Esophagus muscularis mucosa (tissue), 3 donors: ENCODE measurements at regions not wholly inside any gene's neighbourhood (a gene's known extent, or its start where the extent isn't known, plus 50 kb on each side); places are given as distances from the start of the nearest gene placed in this dataset.

Experiments used
- POLR2A ChIP-seq: fragments of 450-650 bp; IDR thresholded peaks from one replicate; pipeline ENCODE4 v1.6.1; 2017; ENCODE audit warnings: antibody characterized with exemption, moderate library complexity, mild to moderate bottlenecking, low read depth
- POLR2AphosphoS5 ChIP-seq, 2 donors: sonication (generic); formaldehyde crosslinking; IDR thresholded peaks; one replicate each; pipeline ENCODE4 v1.6.1; 2017; ENCODE audit warnings: antibody characterized with exemption in 2 of 2
- TF ChIP-seq, protein P1 (sequence below), 3 experiments: fragments of 200-600 bp in 2 of 3; fragments of 450-650 bp in 1 of 3; sonication (generic) in 2 of 3; IDR thresholded peaks; one replicate each; pipeline ENCODE4 v1.5.1; 2017 to 2019; ENCODE audit warnings: antibody characterized with exemption in 3 of 3, mild to moderate bottlenecking in 2 of 3, moderate library complexity in 1 of 3

DNA sequence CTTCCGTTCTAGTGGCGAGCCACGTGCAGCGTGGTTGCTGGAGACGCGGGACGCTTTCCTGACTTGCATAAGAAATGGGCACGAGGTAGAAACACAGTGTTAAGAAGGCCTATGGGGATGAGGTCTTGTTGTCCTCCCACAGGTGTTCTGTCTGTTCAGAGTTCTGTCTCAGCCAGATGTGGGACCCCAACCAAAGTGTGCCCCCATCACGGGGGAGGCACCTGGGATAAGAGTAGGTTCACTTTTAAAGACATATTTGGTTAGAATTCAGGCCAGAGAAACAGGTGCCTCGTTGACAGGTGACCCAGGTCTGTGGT is 56.0 kb upstream of the PITRM1 start:
- TF ChIP-seq, protein P1, sequence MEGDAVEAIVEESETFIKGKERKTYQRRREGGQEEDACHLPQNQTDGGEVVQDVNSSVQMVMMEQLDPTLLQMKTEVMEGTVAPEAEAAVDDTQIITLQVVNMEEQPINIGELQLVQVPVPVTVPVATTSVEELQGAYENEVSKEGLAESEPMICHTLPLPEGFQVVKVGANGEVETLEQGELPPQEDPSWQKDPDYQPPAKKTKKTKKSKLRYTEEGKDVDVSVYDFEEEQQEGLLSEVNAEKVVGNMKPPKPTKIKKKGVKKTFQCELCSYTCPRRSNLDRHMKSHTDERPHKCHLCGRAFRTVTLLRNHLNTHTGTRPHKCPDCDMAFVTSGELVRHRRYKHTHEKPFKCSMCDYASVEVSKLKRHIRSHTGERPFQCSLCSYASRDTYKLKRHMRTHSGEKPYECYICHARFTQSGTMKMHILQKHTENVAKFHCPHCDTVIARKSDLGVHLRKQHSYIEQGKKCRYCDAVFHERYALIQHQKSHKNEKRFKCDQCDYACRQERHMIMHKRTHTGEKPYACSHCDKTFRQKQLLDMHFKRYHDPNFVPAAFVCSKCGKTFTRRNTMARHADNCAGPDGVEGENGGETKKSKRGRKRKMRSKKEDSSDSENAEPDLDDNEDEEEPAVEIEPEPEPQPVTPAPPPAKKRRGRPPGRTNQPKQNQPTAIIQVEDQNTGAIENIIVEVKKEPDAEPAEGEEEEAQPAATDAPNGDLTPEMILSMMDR (IDR thresholded peaks at IDR 0.05), result no peak
- no peak for TF ChIP-seq POLR2AphosphoS5 (IDR thresholded peaks at IDR 0.05)
- no peak for TF ChIP-seq POLR2A
